Esophagus muscularis mucosa (tissue), 4 donors: ENCODE measurements at regions not wholly inside any gene's neighbourhood (a gene's known extent, or its start where the extent isn't known, plus 50 kb on each side); places are given as distances from the start of the nearest gene placed in this dataset.

Experiments used
- DNase-seq: peaks from one replicate; pipeline ENCODE4 v3.0.0-alpha.2; 2017; ENCODE audit errors: extremely low spot score
- H3K27ac ChIP-seq, 4 donors: fragments of 200-600 bp; sonication (generic); replicated peaks in 1 of 4; 1 replicate in 3 of 4; 2 replicates in 1 of 4; pipeline ENCODE4 v1.5.1; 2016 to 2019; ENCODE audit warnings: mild to moderate bottlenecking in 1 of 4
- H3K27me3 ChIP-seq, 4 donors: fragments of 200-600 bp; sonication (generic); one replicate each; pipeline versions ENCODE4 v1.5.1 to v1.6.0; 2016 to 2019
- H3K36me3 ChIP-seq, 4 donors: fragments of 200-600 bp; sonication (generic); one replicate each; pipeline ENCODE4 v1.5.1; 2016 to 2019
- H3K4me1 ChIP-seq, 4 donors: fragments of 200-600 bp; sonication (generic); one replicate each; pipeline ENCODE4 v1.5.1; 2016 to 2019
- H3K4me3 ChIP-seq, 4 donors: fragments of 200-600 bp; sonication (generic); 1 replicate in 2 of 4; 2 replicates in 2 of 4; pipeline ENCODE4 v1.5.1; 2016 to 2019; ENCODE audit warnings: mild to moderate bottlenecking in 4 of 4, moderate library complexity in 1 of 4
- H3K9me3 ChIP-seq, 4 donors: fragments of 200-600 bp; sonication (generic); 1 replicate in 3 of 4; 2 replicates in 1 of 4; pipeline ENCODE4 v1.5.1; 2016 to 2019
- EP300 ChIP-seq: sonication (generic); formaldehyde crosslinking; IDR thresholded peaks from one replicate; pipeline ENCODE4 v1.6.1; 2017; ENCODE audit warnings: antibody characterized with exemption
- POLR2A ChIP-seq: fragments of 450-650 bp; IDR thresholded peaks from one replicate; pipeline ENCODE4 v1.6.1; 2017; ENCODE audit warnings: antibody characterized with exemption, moderate library complexity, mild to moderate bottlenecking, low read depth
- POLR2AphosphoS5 ChIP-seq, 2 donors: sonication (generic); formaldehyde crosslinking; IDR thresholded peaks; one replicate each; pipeline ENCODE4 v1.6.1; 2017; ENCODE audit warnings: antibody characterized with exemption in 2 of 2
- WGBS: methylation state at CpG from one replicate; pipeline ENCODE4 v1.1.5; 2018; 5-methylcytosine and 5-hydroxymethylcytosine counted together
- intact Hi-C: fragments of 100-400 bp; cut with DNase I; formaldehyde crosslinking; loops from one replicate; pipeline ENCODE4 v1.15.1; 2023
- TF ChIP-seq, protein P1 (sequence below), 3 experiments: fragments of 200-600 bp in 2 of 3; fragments of 450-650 bp in 1 of 3; sonication (generic) in 2 of 3; IDR thresholded peaks; one replicate each; pipeline ENCODE4 v1.5.1; 2017 to 2019; ENCODE audit warnings: antibody characterized with exemption in 3 of 3, mild to moderate bottlenecking in 2 of 3, moderate library complexity in 1 of 3

DNA sequence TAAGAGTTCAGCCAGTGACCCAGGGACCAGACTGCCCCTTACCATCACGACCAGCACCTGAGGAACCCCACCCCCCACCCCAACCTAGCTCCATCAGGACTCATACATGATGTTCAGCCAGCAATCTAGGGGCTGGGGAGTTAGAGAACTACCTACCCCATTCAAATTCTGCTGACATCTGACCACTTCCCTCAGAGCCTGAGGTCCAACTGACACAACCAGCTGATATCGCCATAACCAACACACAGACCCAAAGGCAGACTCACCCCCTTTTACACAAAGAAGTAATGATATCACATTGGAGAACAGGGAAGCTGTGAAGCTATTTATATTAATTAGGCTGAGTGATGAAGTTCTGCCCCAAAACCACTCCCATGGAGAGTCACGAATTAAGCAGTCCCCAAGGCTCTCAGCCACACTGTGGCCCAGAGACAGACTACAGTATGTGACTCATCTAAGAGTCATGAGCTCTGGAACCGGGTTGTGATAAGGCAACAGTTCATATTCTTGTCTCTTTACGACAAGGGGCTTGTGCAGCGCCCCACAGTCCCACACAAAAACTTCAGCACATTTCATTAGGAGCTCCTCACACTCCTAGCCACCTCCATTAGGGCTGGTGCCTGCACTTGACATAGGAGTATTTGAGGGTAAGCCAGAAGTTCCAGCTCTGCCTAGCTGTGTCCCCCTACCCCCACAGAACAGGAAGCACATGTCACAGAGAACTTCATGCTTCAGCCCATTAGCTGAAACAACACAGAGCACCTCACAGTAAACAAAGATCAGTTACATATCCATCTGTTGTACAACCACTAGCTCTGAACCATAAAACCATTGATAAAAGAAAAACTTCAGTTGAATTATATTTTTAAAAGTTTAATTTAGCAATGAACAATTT lies 184.7 kb upstream of the ZCCHC13 start:
- Histone ChIP-seq H3K9me3 (peaks cover 0 to 13% (median 0%) of the 10 kb centered on the region in 4 donors), H3K36me3 (peaks cover 0 to 40% (median 14%) of the 10 kb centered on the region in 4 donors), H3K27ac (no peak overlapping the region), H3K4me1 (no peaks in the 10 kb centered on the region), H3K4me3 (no peak overlapping the region), H3K27me3 (no peaks in the 10 kb centered on the region)
- TF ChIP-seq, protein P1, sequence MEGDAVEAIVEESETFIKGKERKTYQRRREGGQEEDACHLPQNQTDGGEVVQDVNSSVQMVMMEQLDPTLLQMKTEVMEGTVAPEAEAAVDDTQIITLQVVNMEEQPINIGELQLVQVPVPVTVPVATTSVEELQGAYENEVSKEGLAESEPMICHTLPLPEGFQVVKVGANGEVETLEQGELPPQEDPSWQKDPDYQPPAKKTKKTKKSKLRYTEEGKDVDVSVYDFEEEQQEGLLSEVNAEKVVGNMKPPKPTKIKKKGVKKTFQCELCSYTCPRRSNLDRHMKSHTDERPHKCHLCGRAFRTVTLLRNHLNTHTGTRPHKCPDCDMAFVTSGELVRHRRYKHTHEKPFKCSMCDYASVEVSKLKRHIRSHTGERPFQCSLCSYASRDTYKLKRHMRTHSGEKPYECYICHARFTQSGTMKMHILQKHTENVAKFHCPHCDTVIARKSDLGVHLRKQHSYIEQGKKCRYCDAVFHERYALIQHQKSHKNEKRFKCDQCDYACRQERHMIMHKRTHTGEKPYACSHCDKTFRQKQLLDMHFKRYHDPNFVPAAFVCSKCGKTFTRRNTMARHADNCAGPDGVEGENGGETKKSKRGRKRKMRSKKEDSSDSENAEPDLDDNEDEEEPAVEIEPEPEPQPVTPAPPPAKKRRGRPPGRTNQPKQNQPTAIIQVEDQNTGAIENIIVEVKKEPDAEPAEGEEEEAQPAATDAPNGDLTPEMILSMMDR (IDR thresholded peaks at IDR 0.05) = no peak
- TF ChIP-seq EP300 (no peak), POLR2AphosphoS5 (IDR thresholded peaks at IDR 0.05) (no peak), POLR2A (no peak)
- intact Hi-C loops = no loop called here
- WGBS = 58% methylated on average over 6 of the region's 6 CpGs
- no peak for DNase-seq

DNA sequence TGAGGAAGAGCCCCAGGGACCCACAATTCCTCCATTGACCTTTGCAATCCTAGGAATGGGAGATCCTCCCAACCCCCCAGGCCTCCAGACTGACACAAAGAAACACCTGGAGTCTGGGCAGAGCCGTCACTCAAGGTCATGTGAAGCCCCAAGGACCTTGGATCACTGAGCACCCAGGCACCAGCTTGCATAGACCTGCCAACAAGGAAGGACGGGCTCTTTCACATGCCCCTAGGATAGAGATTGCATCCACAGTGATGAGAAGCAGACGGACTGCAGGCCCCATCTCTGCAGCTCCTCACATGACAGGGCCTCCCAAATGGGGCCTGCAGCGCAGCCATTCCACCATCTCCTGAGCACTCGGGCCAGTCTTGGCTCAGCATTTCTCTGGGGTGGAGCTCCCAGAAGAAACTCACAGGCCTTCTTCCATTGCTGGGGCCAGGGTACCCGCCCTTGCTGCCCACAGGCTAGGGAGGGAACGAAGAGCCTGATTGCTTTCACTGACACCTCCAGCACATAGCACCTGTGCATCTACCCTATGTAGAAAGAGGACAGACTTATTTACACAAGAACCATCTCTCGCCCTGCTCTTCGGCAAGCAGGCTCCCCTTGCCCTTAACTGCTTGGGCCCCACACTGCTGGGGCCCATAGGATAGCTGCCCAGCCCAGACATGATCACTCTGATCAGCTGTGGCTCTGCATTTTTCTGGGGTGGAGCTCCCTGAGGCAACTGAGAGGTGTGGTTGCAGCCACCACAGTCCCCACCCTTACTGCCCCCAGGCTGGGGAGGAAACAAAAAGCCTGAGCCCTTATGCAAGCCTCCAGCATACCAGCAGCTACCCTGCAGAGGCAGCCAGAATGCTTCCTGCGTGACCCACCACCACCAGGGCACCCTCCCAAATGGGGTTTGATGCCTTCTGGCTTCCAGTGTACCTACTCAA lies 185.7 kb upstream of the ZCCHC13 start:
- Histone ChIP-seq H3K36me3 (peaks cover 0 to 32% (median 11%) of the 10 kb centered on the region in 4 donors), H3K9me3 (peaks cover 0 to 13% (median 0%) of the 10 kb centered on the region in 4 donors), H3K27me3 (no peaks in the 10 kb centered on the region), H3K4me1 (no peaks in the 10 kb centered on the region), H3K4me3 (no peak overlapping the region), H3K27ac (no peak overlapping the region)
- DNase-seq = no peak
- WGBS = 78% methylated on average over 5 of the region's 10 CpGs
- intact Hi-C loops = no loop called here
- TF ChIP-seq EP300 = no peak
- TF ChIP-seq, protein P1 (IDR thresholded peaks at IDR 0.05) = no peak
- TF ChIP-seq POLR2A = no peak
- no peak for TF ChIP-seq POLR2AphosphoS5 (IDR thresholded peaks at IDR 0.05)

DNA sequence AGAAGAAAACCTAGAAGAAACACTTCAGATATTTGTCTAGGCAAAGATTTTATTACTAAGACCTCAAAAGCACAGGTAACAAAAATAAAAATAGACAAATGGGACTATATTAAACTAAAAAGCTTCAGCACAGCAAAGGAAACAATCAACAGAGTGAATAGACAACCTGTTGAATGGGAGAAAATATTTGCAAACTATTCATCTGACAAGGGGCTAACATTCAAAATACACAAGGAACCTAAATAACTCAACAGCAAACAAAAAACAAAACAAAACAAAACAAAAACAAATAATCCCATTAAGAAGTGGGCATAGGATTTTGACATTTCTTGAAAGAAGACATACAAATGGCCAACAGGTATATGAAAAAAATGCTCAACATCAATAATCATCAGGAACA lies 192.7 kb upstream of the ZCCHC13 start:
- intact Hi-C loops = no loop called here
- Histone ChIP-seq H3K27me3 (no peaks in the 10 kb centered on the region), H3K9me3 (peaks cover 0 to 6% (median 0%) of the 10 kb centered on the region in 4 donors), H3K36me3 (peaks cover 0 to 9% (median 0%) of the 10 kb centered on the region in 4 donors), H3K4me1 (no peaks in the 10 kb centered on the region), H3K4me3 (no peak overlapping the region), H3K27ac (no peak overlapping the region)
- no peak for DNase-seq
- no peak for TF ChIP-seq EP300
- no peak for TF ChIP-seq POLR2AphosphoS5 (IDR thresholded peaks at IDR 0.05)
- TF ChIP-seq, protein P1 (IDR thresholded peaks at IDR 0.05) = no peak
- no peak for TF ChIP-seq POLR2A

DNA sequence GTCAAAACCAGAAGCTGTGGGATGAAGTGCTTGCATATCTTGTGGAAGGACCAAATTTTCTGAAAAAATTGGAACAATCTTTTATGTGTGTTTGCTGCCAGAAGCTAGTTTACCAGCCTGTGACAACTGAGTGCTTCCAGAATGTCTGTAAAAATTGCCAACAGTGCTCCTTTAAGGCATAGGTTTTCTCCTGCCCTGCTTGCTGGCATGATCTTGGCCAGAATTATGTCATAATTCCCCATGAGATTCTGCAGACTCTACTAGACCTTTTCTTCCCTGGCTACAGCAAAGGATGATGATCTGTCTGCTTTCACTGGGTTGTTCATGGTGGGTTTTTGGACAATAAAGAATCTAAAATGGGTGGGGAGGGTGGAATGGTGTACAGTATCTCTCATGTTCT lies 196.3 kb upstream of the ZCCHC13 start:
- peaks cover 0 to 6% (median 0%) of the 10 kb centered on the region in 4 donors for H3K9me3 ChIP-seq
- intact Hi-C loops = no loop called here

More for the DNA sequence above, 196.3 kb upstream of the ZCCHC13 start:
- no peaks in the 10 kb centered on the region for H3K27me3 ChIP-seq
- TF ChIP-seq POLR2AphosphoS5 (IDR thresholded peaks at IDR 0.05) (no peak), EP300 (no peak), POLR2A (no peak)
- TF ChIP-seq, protein P1 (IDR thresholded peaks at IDR 0.05) = no peak
- H3K4me3 ChIP-seq = no peak overlapping the region
- no peak overlapping the region for H3K27ac ChIP-seq
- peaks cover 0 to 18% (median 0%) of the 10 kb centered on the region in 4 donors for H3K36me3 ChIP-seq
- no peaks in the 10 kb centered on the region for H3K4me1 ChIP-seq
- DNase-seq = no peak
